SH-SY5Y (cell line): ENCODE measurements at regions not wholly inside any gene's neighbourhood (a gene's known extent, or its start where the extent isn't known, plus 50 kb on each side); places are given as distances from the start of the nearest gene placed in this dataset.

Source experiments
- GATA2 ChIP-seq: IDR thresholded peaks from 2 replicates; pipeline ENCODE4 v1.6.1; 2011; ENCODE audit warnings: mild to moderate bottlenecking, low read depth, low read length
- GATA3 ChIP-seq: IDR thresholded peaks from 2 replicates; pipeline ENCODE4 v1.6.1; 2011; ENCODE audit warnings: low read depth, mild to moderate bottlenecking, low read length, moderate library complexity

DNA sequence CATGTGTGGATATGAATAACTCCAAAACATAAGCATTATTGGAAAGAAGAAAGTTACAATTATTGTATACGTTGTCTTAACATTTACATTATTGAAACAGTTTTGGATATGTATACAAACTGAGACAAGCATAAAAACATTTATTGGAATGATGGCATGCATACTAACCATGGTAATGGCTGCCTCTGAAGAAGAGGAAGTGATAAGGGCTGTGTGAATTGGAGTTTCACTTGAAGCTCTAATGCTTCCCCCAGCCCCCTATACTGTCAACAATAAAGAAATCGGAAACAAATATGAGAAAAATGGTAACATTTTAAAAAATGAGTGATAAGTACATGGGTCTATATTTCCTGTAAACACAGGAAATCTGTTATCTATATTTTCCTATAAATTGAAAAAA is 367.7 kb upstream of the DPYD start:
- TF ChIP-seq GATA2 (no peak), GATA3 (no peak)
